ENCODE measurements at regions not wholly inside any gene's neighbourhood (a gene's known extent, or its start where the extent isn't known, plus 50 kb on each side); places are given as distances from the start of the nearest gene placed in this dataset.

- no peak for TF ChIP-seq SP1 (IDR thresholded peaks at IDR 0.05; ENCODE audit: low read depth)
- no peak for TF ChIP-seq POLR2A (IDR thresholded peaks at IDR 0.05; ENCODE audit: borderline replicate concordance, extremely low read depth, insufficient read depth, insufficient read length)
- Histone ChIP-seq H3K36me3 (ENCODE audit: control insufficient read depth in 1 of 2, insufficient read depth in 2 of 2, low read length in 2 of 2) (no peaks in the 10 kb centered on the region), H3K9me2 (ENCODE audit: insufficient read depth) (no peaks in the 10 kb centered on the region), H3K4me2 (ENCODE audit: low read length) (no peak overlapping the region), H3K27ac (ENCODE audit: low read depth, low read length) (no peak overlapping the region), H3K27me3 (ENCODE audit: insufficient read depth, low read length) (no peaks in the 10 kb centered on the region), H3K4me3 (replicated peaks in 1 of 2; ENCODE audit: low read depth in 1 of 2, low read length in 2 of 2) (no peak overlapping the region), H3K79me2 (ENCODE audit: insufficient read depth, low read length) (no peaks in the 10 kb centered on the region), H3K9me3 (ENCODE audit: control insufficient read depth in 1 of 2, insufficient read depth in 1 of 2, low read depth in 1 of 2, low read length in 2 of 2) (peaks cover 4 to 27% of the 10 kb centered on the region in 2 experiments; a peak in 2 of 4 replicates), H3K9ac (ENCODE audit: low read length) (no peak overlapping the region), H2AFZ (ENCODE audit: low read depth, low read length, poor library complexity, severe bottlenecking) (no peak overlapping the region), H4K20me1 (ENCODE audit: insufficient read depth) (no peaks in the 10 kb centered on the region; the same call in 1 of the 2 replicates), H3K4me1 (ENCODE audit: control insufficient read depth in 1 of 2, insufficient read depth in 2 of 2, low read length in 2 of 2) (no peaks in the 10 kb centered on the region)
- intact Hi-C loops (cut with micrococcal nuclease), result no loop called here
- ChIA-PET CTCF (no interaction called here), POLR2A (no interaction called here), RAD21 (ENCODE audit: low non-redundant PET in 1 of 2, low total read pairs in 2 of 2, uncharacterized antibody in 2 of 2, unreplicated experiment in 2 of 2) (no interaction called here)
- ATAC-seq (no peak), DNase-seq (ENCODE audit: low read depth, low spot score) (no peak)
- BruUV-seq (replicated peaks), result no TSS peak
Observed at GRCh38 chr11:37572491-37573171, 974.6 kb upstream of the RAG2 start.

- Histone ChIP-seq H2AFZ (ENCODE audit: low read depth, low read length, poor library complexity, severe bottlenecking) (no peak overlapping the region), H3K9ac (ENCODE audit: low read length) (no peak overlapping the region), H3K79me2 (ENCODE audit: insufficient read depth, low read length) (no peaks in the 10 kb centered on the region), H3K9me2 (ENCODE audit: insufficient read depth) (no peaks in the 10 kb centered on the region), H3K4me2 (ENCODE audit: low read length) (no peak overlapping the region), H4K20me1 (ENCODE audit: insufficient read depth) (no peaks in the 10 kb centered on the region; the same call in 1 of the 2 replicates), H3K27ac (ENCODE audit: low read depth, low read length) (no peak overlapping the region), H3K9me3 (ENCODE audit: control insufficient read depth in 1 of 2, insufficient read depth in 1 of 2, low read depth in 1 of 2, low read length in 2 of 2) (peaks cover 4 to 24% of the 10 kb centered on the region in 2 experiments; a peak in 2 of 4 replicates), H3K4me3 (replicated peaks in 1 of 2; ENCODE audit: low read depth in 1 of 2, low read length in 2 of 2) (no peak overlapping the region), H3K27me3 (ENCODE audit: insufficient read depth, low read length) (no peaks in the 10 kb centered on the region), H3K36me3 (ENCODE audit: control insufficient read depth in 1 of 2, insufficient read depth in 2 of 2, low read length in 2 of 2) (no peaks in the 10 kb centered on the region), H3K4me1 (ENCODE audit: control insufficient read depth in 1 of 2, insufficient read depth in 2 of 2, low read length in 2 of 2) (no peaks in the 10 kb centered on the region)
- RAD21 ChIA-PET (ENCODE audit: low non-redundant PET in 1 of 2, low total read pairs in 2 of 2, uncharacterized antibody in 2 of 2, unreplicated experiment in 2 of 2), result no interaction called here
- BruUV-seq (replicated peaks), result no TSS peak
- CTCF ChIA-PET, result no interaction called here
- DNase-seq (ENCODE audit: low read depth, low spot score), result no peak
- intact Hi-C loops (cut with micrococcal nuclease), result no loop called here
- TF ChIP-seq CEBPB (IDR thresholded peaks at IDR 0.05; ENCODE audit: low read depth) (no peak), ATF3 (IDR thresholded peaks at IDR 0.05) (no peak), TCF7L2 (IDR thresholded peaks at IDR 0.05; ENCODE audit: borderline replicate concordance, extremely low read depth, insufficient read depth, insufficient read length) (no peak), EZH2phosphoT487 (IDR thresholded peaks at IDR 0.05; ENCODE audit: borderline replicate concordance) (no peak), FOSL1 (IDR thresholded peaks at IDR 0.05; ENCODE audit: low read depth) (no peak), REST (IDR thresholded peaks at IDR 0.05; ENCODE audit: low read depth) (no peak), CBX3 (IDR thresholded peaks at IDR 0.05; ENCODE audit: low read depth) (no peak), SRF (IDR thresholded peaks at IDR 0.05; ENCODE audit: low read depth) (no peak), ZNF274 (IDR thresholded peaks at IDR 0.05; ENCODE audit: low read depth, low read length) (no peak), MAX (IDR thresholded peaks at IDR 0.05) (no peak), SIN3A (IDR thresholded peaks at IDR 0.05; ENCODE audit: low read depth) (no peak), EGR1 (IDR thresholded peaks at IDR 0.05; ENCODE audit: low read depth) (no peak), SP1 (IDR thresholded peaks at IDR 0.05; ENCODE audit: low read depth) (no peak), ELF1 (IDR thresholded peaks at IDR 0.05; ENCODE audit: borderline replicate concordance, low read depth) (no peak)
- ATAC-seq, result no peak
- POLR2A ChIA-PET, result no interaction called here
Observed at GRCh38 chr11:37571246-37571645, 973.2 kb upstream of the RAG2 start.
